ENCODE measurements at regions not wholly inside any gene's neighbourhood (a gene's known extent, or its start where the extent isn't known, plus 50 kb on each side); places are given as distances from the start of the nearest gene placed in this dataset.

DNA sequence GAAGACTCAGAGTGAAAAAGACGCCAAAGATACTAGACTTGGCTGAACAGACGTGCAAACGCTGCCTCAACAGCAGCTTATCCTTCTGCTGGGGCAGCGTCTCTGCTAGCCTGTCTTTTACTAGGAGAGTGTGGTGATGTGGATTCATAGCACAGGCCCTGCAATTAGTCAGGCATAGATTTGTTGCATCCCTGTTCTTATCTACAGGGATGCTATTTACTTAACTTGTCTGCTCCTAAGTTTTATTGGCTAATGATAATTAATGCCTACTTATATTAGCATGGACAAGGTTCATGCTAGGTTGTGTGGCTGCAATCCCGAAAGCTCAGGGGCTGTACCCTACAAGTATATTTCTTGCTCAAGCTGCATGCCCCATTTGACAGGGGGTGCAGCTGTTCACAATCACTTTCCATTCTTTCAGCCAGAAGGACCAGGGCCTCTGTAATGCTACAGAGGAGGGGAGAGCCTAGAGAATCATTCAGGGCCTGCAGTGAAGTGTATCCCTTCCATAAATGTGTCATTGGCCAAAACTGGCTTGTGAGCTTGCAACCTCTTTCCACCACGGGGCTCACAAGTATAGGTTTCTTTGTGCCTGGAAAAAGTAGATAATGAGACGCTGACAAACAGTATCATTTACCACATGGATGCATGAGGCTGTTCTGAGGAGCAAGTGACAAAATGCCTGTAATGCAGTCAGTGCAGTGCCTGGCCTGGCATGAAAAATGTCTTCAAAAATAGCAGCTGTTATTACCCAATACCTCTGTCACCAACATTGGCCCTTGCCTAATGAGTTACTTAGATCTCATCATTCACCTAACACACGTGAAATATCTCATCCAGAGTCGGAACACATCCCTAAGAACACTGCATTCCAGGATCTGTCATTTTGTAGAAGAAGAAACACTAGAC is 685.8 kb upstream of the API5 start:
- no peak overlapping the region for H3K18ac ChIP-seq (ENCODE audit: low read length)
- H2BK5ac ChIP-seq (ENCODE audit: low read length) = no peak overlapping the region
- H2BK120ac ChIP-seq (ENCODE audit: low read depth, low read length) = no peak overlapping the region
- H3K27ac ChIP-seq (ENCODE audit: low read depth, low read length) = no peak overlapping the region
- H3K27me3 ChIP-seq (ENCODE audit: insufficient read depth, low read length, poor library complexity) = no peaks in the 10 kb centered on the region
- no peak overlapping the region for H3K4me2 ChIP-seq (ENCODE audit: low read length)
- H4K8ac ChIP-seq (ENCODE audit: low read depth, low read length) = no peak overlapping the region
- H3K4me1 ChIP-seq (ENCODE audit: control insufficient read depth, low read depth, low read length) = no peaks in the 10 kb centered on the region
- H3K36me3 ChIP-seq (ENCODE audit: control insufficient read depth, insufficient read depth, low read length) = no peaks in the 10 kb centered on the region
- no peak overlapping the region for H3K9ac ChIP-seq (ENCODE audit: low read length)
- H3K79me1 ChIP-seq (ENCODE audit: low read length) = no peaks in the 10 kb centered on the region
- WGBS (ENCODE audit: extremely low coverage, insufficient coverage, low lambda C conversion rate) = no CpG with 5 or more reads among the region's 9 CpGs
- no peak overlapping the region for H4K5ac ChIP-seq (ENCODE audit: low read length)
- H3K56ac ChIP-seq (ENCODE audit: low read length) = no peak overlapping the region
- no peak overlapping the region for H3K4me3 ChIP-seq (ENCODE audit: low read length)
- H3K23ac ChIP-seq (ENCODE audit: low read length) = no peak overlapping the region
- DNase-seq = no peak
- no peak overlapping the region for H2BK15ac ChIP-seq (replicated peaks; ENCODE audit: low read depth)
- no peak overlapping the region for H3K4ac ChIP-seq (ENCODE audit: low read depth, low read length)
- H2AK5ac ChIP-seq (ENCODE audit: low read length) = no peak overlapping the region
- H3K79me2 ChIP-seq (ENCODE audit: control insufficient read depth, insufficient read depth, low read length) = no peaks in the 10 kb centered on the region

DNA sequence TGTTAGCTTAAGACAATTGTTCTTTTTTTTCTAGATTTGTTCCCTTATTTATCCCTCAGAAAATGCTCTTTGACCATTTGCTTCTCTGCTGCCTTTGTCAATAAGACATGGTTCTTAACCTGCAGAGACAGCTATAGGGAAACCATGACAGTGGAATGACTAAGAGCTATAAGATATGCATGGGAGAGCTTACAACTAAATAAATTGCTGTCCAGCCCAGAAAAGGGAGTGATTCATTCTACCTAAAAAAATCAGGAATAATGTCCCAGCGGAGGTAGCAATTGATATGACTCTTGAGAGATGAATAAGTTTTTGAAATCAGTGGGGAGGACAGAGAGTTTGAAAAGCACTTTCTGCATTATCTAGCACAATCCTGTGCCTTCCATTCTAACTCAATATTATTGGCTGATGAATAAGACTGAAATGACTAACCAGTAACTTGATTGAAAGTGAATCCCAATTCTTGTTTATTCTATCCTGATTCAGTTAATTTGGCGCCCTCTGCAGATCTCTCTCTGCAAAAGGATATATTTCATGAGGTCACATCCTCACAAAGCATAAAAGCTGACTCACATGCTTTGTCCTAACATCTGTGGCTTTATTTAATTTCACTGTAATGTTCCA is 680.5 kb upstream of the API5 start:
- Histone ChIP-seq H3K79me1 (ENCODE audit: low read length) (no peaks in the 10 kb centered on the region), H3K18ac (ENCODE audit: low read length) (no peak overlapping the region), H4K5ac (ENCODE audit: low read length) (no peak overlapping the region), H2AK5ac (ENCODE audit: low read length) (no peak overlapping the region), H4K8ac (ENCODE audit: low read depth, low read length) (no peak overlapping the region), H3K9ac (ENCODE audit: low read length) (no peak overlapping the region), H3K79me2 (ENCODE audit: control insufficient read depth, insufficient read depth, low read length) (no peaks in the 10 kb centered on the region), H3K27me3 (ENCODE audit: insufficient read depth, low read length, poor library complexity) (no peaks in the 10 kb centered on the region), H2BK120ac (ENCODE audit: low read depth, low read length) (no peak overlapping the region), H3K36me3 (ENCODE audit: control insufficient read depth, insufficient read depth, low read length) (no peaks in the 10 kb centered on the region), H2BK5ac (ENCODE audit: low read length) (no peak overlapping the region), H3K27ac (ENCODE audit: low read depth, low read length) (no peak overlapping the region), H3K4me2 (ENCODE audit: low read length) (no peak overlapping the region), H3K56ac (ENCODE audit: low read length) (no peak overlapping the region), H3K4me1 (ENCODE audit: control insufficient read depth, low read depth, low read length) (no peaks in the 10 kb centered on the region), H3K4ac (ENCODE audit: low read depth, low read length) (no peak overlapping the region), H2BK15ac (replicated peaks; ENCODE audit: low read depth) (no peak overlapping the region), H3K23ac (ENCODE audit: low read length) (no peak overlapping the region), H3K4me3 (ENCODE audit: low read length) (no peak overlapping the region)
- peak; percentile 56 for DNase-seq
- no CpG with 5 or more reads among the region's 2 CpGs for WGBS (ENCODE audit: extremely low coverage, insufficient coverage, low lambda C conversion rate)

DNA sequence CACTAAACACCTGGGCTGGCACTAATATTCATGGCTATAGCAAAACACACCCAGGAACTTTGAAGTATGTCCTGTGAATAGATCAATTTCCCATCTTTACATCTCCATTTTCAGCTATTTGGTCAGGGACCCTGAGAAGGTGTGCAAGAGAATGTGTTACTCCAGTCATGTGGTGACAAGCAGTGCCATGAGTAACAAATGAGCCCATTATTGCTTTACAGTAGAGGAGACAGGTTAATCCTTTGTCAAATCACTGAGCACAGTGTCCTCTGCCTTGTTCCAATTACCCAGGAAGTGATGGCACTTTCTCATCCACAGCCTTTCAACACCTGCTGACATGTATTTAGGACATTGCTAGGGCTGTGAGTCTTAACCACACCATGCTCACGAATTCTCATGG is 664.8 kb upstream of the API5 start:
- Histone ChIP-seq H3K4me1 (ENCODE audit: control insufficient read depth, low read depth, low read length) (no peaks in the 10 kb centered on the region), H3K18ac (ENCODE audit: low read length) (no peak overlapping the region), H2AK5ac (ENCODE audit: low read length) (no peak overlapping the region), H4K8ac (ENCODE audit: low read depth, low read length) (no peak overlapping the region), H3K56ac (ENCODE audit: low read length) (no peak overlapping the region), H3K9ac (ENCODE audit: low read length) (no peak overlapping the region), H2BK15ac (replicated peaks; ENCODE audit: low read depth) (no peak overlapping the region), H2BK120ac (ENCODE audit: low read depth, low read length) (no peak overlapping the region), H3K79me1 (ENCODE audit: low read length) (no peaks in the 10 kb centered on the region), H3K4ac (ENCODE audit: low read depth, low read length) (no peak overlapping the region), H3K4me3 (ENCODE audit: low read length) (no peak overlapping the region), H3K36me3 (ENCODE audit: control insufficient read depth, insufficient read depth, low read length) (no peaks in the 10 kb centered on the region), H4K5ac (ENCODE audit: low read length) (no peak overlapping the region), H3K27ac (ENCODE audit: low read depth, low read length) (no peak overlapping the region), H3K4me2 (ENCODE audit: low read length) (no peak overlapping the region), H3K27me3 (ENCODE audit: insufficient read depth, low read length, poor library complexity) (no peaks in the 10 kb centered on the region), H3K23ac (ENCODE audit: low read length) (no peak overlapping the region), H3K79me2 (ENCODE audit: control insufficient read depth, insufficient read depth, low read length) (no peaks in the 10 kb centered on the region), H2BK5ac (ENCODE audit: low read length) (no peak overlapping the region)
- no peak for DNase-seq
- no CpG with 5 or more reads among the region's 1 CpG for WGBS (ENCODE audit: extremely low coverage, insufficient coverage, low lambda C conversion rate)

DNA sequence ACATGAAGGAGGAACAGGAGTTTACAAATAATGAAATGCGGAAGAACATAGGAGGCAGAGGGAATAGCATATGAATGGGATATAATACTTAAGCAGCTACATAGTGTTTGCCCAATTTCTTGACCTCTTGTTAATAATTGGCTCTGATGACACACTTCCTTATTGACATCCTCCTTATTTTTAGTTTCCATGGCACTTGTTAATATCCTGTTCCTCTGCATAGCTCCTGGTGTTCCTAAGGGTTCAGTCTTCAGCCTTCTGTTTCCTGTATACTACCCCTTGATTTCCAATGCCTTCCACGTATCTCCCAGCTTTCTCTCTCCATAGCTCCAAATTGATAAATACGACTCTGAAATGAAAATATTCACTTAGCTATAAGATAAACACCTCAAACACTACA is 663.8 kb upstream of the API5 start:
- no peak overlapping the region for H2AK5ac ChIP-seq (ENCODE audit: low read length)
- H2BK15ac ChIP-seq (replicated peaks; ENCODE audit: low read depth) = no peak overlapping the region
- DNase-seq = no peak
- H3K79me1 ChIP-seq (ENCODE audit: low read length) = no peaks in the 10 kb centered on the region
- H3K27me3 ChIP-seq (ENCODE audit: insufficient read depth, low read length, poor library complexity) = no peaks in the 10 kb centered on the region
- H3K36me3 ChIP-seq (ENCODE audit: control insufficient read depth, insufficient read depth, low read length) = no peaks in the 10 kb centered on the region
- no peak overlapping the region for H3K4me3 ChIP-seq (ENCODE audit: low read length)
- H3K79me2 ChIP-seq (ENCODE audit: control insufficient read depth, insufficient read depth, low read length) = no peaks in the 10 kb centered on the region
- H4K8ac ChIP-seq (ENCODE audit: low read depth, low read length) = no peak overlapping the region
- no peak overlapping the region for H3K4ac ChIP-seq (ENCODE audit: low read depth, low read length)
- no peak overlapping the region for H2BK5ac ChIP-seq (ENCODE audit: low read length)
- no peaks in the 10 kb centered on the region for H3K4me1 ChIP-seq (ENCODE audit: control insufficient read depth, low read depth, low read length)
- no peak overlapping the region for H3K9ac ChIP-seq (ENCODE audit: low read length)
- no peak overlapping the region for H3K27ac ChIP-seq (ENCODE audit: low read depth, low read length)
- no peak overlapping the region for H4K5ac ChIP-seq (ENCODE audit: low read length)
- no CpG with 5 or more reads among the region's 3 CpGs for WGBS (ENCODE audit: extremely low coverage, insufficient coverage, low lambda C conversion rate)
- H3K56ac ChIP-seq (ENCODE audit: low read length) = no peak overlapping the region
- no peak overlapping the region for H3K23ac ChIP-seq (ENCODE audit: low read length)
- no peak overlapping the region for H2BK120ac ChIP-seq (ENCODE audit: low read depth, low read length)
- H3K18ac ChIP-seq (ENCODE audit: low read length) = no peak overlapping the region
- H3K4me2 ChIP-seq (ENCODE audit: low read length) = no peak overlapping the region

DNA sequence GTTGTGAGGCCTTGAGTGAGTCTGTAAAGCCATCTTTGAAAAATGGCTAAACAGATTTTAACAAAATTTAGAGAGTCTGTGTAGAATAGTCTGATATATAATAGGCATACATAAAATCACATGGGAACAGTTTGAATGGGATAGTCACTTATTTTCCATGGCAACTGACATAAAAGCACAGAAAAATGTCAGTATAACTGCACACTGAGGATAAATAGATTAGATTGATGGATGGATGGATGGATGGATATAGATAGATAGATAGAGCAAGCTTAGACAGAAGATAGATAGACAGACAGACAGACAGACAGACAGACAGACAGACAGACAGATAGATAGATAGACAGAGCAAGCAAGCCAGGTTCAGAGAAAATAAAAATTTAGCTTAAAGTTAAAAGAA is 660.2 kb upstream of the API5 start:
- Histone ChIP-seq H2BK120ac (ENCODE audit: low read depth, low read length) (no peak overlapping the region), H2BK5ac (ENCODE audit: low read length) (no peak overlapping the region), H3K4me3 (ENCODE audit: low read length) (no peak overlapping the region), H3K23ac (ENCODE audit: low read length) (no peak overlapping the region), H3K56ac (ENCODE audit: low read length) (no peak overlapping the region), H4K5ac (ENCODE audit: low read length) (no peak overlapping the region), H3K27me3 (ENCODE audit: insufficient read depth, low read length, poor library complexity) (no peaks in the 10 kb centered on the region), H3K9ac (ENCODE audit: low read length) (no peak overlapping the region), H4K8ac (ENCODE audit: low read depth, low read length) (no peak overlapping the region), H3K18ac (ENCODE audit: low read length) (no peak overlapping the region), H2AK5ac (ENCODE audit: low read length) (no peak overlapping the region), H3K36me3 (ENCODE audit: control insufficient read depth, insufficient read depth, low read length) (no peaks in the 10 kb centered on the region), H3K4me2 (ENCODE audit: low read length) (no peak overlapping the region), H3K79me2 (ENCODE audit: control insufficient read depth, insufficient read depth, low read length) (no peaks in the 10 kb centered on the region), H3K27ac (ENCODE audit: low read depth, low read length) (no peak overlapping the region), H2BK15ac (replicated peaks; ENCODE audit: low read depth) (no peak overlapping the region), H3K79me1 (ENCODE audit: low read length) (no peaks in the 10 kb centered on the region), H3K4me1 (ENCODE audit: control insufficient read depth, low read depth, low read length) (no peaks in the 10 kb centered on the region), H3K4ac (ENCODE audit: low read depth, low read length) (no peak overlapping the region)
- DNase-seq = no peak
